Astrocyte (in vitro differentiated cells and primary cell): ENCODE measurements at regions not wholly inside any gene's neighbourhood (a gene's known extent, or its start where the extent isn't known, plus 50 kb on each side); places are given as distances from the start of the nearest gene placed in this dataset.

Source experiments
- DNase-seq: peaks from one replicate; pipeline ENCODE4 v3.0.0-alpha.2; 2010; ENCODE audit warnings: low read depth
- FAIRE-seq: peaks from 2 replicates; lab custom pipeline; 2011; peaks lifted over from hg19 to GRCh38; lab: Jason Lieb, UNC
- H2AFZ ChIP-seq: 2 replicates; pipeline ENCODE4 v1.6.0; 2012; ENCODE audit warnings: low read depth, low read length, inconsistent platforms
- H3K27ac ChIP-seq: 2 replicates; pipeline ENCODE4 v1.5.1; 2011; ENCODE audit warnings: low read depth, low read length, inconsistent platforms
- H3K27me3 ChIP-seq: 2 replicates; pipeline ENCODE4 v1.6.0; 2011; ENCODE audit warnings: low read length, inconsistent platforms; ENCODE audit not compliant: insufficient read depth
- H3K36me3 ChIP-seq: 2 replicates; pipeline ENCODE4 v1.5.1; 2011; ENCODE audit warnings: low read length, inconsistent platforms; ENCODE audit not compliant: insufficient read depth
- H3K4me1 ChIP-seq: 2 replicates; pipeline ENCODE4 v1.5.1; 2011; ENCODE audit warnings: low read length, inconsistent platforms; ENCODE audit not compliant: insufficient read depth
- H3K4me2 ChIP-seq: 2 replicates; pipeline ENCODE4 v1.6.0; 2012; ENCODE audit warnings: low read length, inconsistent platforms
- H3K4me3 ChIP-seq: 2 replicates; pipeline ENCODE4 v1.5.1; 2011; ENCODE audit warnings: low read depth, mild to moderate bottlenecking, low read length, inconsistent platforms; ENCODE audit not compliant: insufficient read depth
- H3K79me2 ChIP-seq: 2 replicates; pipeline ENCODE4 v1.6.0; 2012; ENCODE audit warnings: mild to moderate bottlenecking, low read length, inconsistent platforms; ENCODE audit not compliant: insufficient read depth
- H3K9ac ChIP-seq: 2 replicates; pipeline ENCODE4 v1.6.0; 2012; ENCODE audit warnings: mild to moderate bottlenecking, low read length, inconsistent platforms
- H3K9me3 ChIP-seq: 2 replicates; pipeline ENCODE4 v1.5.1; 2012; ENCODE audit warnings: low read depth, mild to moderate bottlenecking, low read length, inconsistent platforms; ENCODE audit not compliant: insufficient read depth
- H4K20me1 ChIP-seq: 2 replicates; pipeline ENCODE4 v1.6.0; 2012; ENCODE audit warnings: low read length, inconsistent platforms; ENCODE audit not compliant: insufficient read depth
- H3K27ac Mint-ChIP-seq: one replicate; pipeline ENCODE4 v1.8.0; 2021; ENCODE audit warnings: mild to moderate bottlenecking, mixed read lengths; ENCODE audit not compliant: unreplicated experiment
- H3K27me3 Mint-ChIP-seq: one replicate; pipeline ENCODE4 v1.8.0; 2021; ENCODE audit warnings: low read depth, mixed read lengths; ENCODE audit not compliant: unreplicated experiment
- H3K36me3 Mint-ChIP-seq: one replicate; pipeline ENCODE4 v1.8.0; 2021; ENCODE audit warnings: low read depth, mixed read lengths; ENCODE audit not compliant: unreplicated experiment
- H3K4me1 Mint-ChIP-seq: one replicate; pipeline ENCODE4 v1.8.0; 2021; ENCODE audit warnings: low read depth, mixed read lengths; ENCODE audit not compliant: unreplicated experiment
- H3K4me3 Mint-ChIP-seq: one replicate; pipeline ENCODE4 v1.8.0; 2021; ENCODE audit warnings: mild to moderate bottlenecking, moderate library complexity, mixed read lengths; ENCODE audit not compliant: unreplicated experiment
- H3K9me3 Mint-ChIP-seq: one replicate; pipeline ENCODE4 v1.8.0; 2021; ENCODE audit warnings: mild to moderate bottlenecking, mixed read lengths; ENCODE audit not compliant: unreplicated experiment
- EZH2 ChIP-seq: IDR thresholded peaks from 2 replicates; pipeline ENCODE4 v1.6.1; 2012; ENCODE audit warnings: mild to moderate bottlenecking, low read length, inconsistent platforms; ENCODE audit not compliant: insufficient read depth
- TF ChIP-seq, protein P1 (sequence below): IDR thresholded peaks from 2 replicates; pipeline ENCODE4 v1.5.1; 2011; ENCODE audit warnings: low read depth, mild to moderate bottlenecking, inconsistent platforms, low read length, moderate library complexity; ENCODE audit not compliant: insufficient read depth

- Histone ChIP-seq H3K27me3 (no peaks in the 10 kb centered on the region), H3K4me2 (no peak overlapping the region), H2AFZ (no peak overlapping the region), H3K27ac (no peak overlapping the region), H4K20me1 (no peaks in the 10 kb centered on the region), H3K36me3 (no peaks in the 10 kb centered on the region), H3K9ac (no peak overlapping the region), H3K4me3 (no peak overlapping the region), H3K4me1 (no peaks in the 10 kb centered on the region), H3K79me2 (no peaks in the 10 kb centered on the region), H3K9me3 (peaks cover 3% of the 10 kb centered on the region)
- no peak overlapping the region for H3K4me3 Mint-ChIP-seq
- H3K36me3 Mint-ChIP-seq: no peaks in the 10 kb centered on the region
- H3K9me3 Mint-ChIP-seq: peaks cover 5% of the 10 kb centered on the region
- FAIRE-seq (no peak), DNase-seq (no peak)
- H3K27ac Mint-ChIP-seq: no peak overlapping the region
- H3K27me3 Mint-ChIP-seq: no peaks in the 10 kb centered on the region
- no peak for TF ChIP-seq EZH2
- TF ChIP-seq, protein P1, sequence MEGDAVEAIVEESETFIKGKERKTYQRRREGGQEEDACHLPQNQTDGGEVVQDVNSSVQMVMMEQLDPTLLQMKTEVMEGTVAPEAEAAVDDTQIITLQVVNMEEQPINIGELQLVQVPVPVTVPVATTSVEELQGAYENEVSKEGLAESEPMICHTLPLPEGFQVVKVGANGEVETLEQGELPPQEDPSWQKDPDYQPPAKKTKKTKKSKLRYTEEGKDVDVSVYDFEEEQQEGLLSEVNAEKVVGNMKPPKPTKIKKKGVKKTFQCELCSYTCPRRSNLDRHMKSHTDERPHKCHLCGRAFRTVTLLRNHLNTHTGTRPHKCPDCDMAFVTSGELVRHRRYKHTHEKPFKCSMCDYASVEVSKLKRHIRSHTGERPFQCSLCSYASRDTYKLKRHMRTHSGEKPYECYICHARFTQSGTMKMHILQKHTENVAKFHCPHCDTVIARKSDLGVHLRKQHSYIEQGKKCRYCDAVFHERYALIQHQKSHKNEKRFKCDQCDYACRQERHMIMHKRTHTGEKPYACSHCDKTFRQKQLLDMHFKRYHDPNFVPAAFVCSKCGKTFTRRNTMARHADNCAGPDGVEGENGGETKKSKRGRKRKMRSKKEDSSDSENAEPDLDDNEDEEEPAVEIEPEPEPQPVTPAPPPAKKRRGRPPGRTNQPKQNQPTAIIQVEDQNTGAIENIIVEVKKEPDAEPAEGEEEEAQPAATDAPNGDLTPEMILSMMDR: no peak
- no peaks in the 10 kb centered on the region for H3K4me1 Mint-ChIP-seq
Measured at GRCh38 chr7:145582742-145583303, 533.8 kb upstream of the CNTNAP2 start.

GRCh38 chr7:145557805-145558204, 558.8 kb upstream of the CNTNAP2 start:
- no peak overlapping the region for H3K4me2 ChIP-seq
- no peaks in the 10 kb centered on the region for H3K4me1 ChIP-seq
- H3K27me3 ChIP-seq: no peaks in the 10 kb centered on the region
- no peaks in the 10 kb centered on the region for H3K36me3 ChIP-seq
- TF ChIP-seq, protein P1: no peak
- TF ChIP-seq EZH2: no peak
- no peak overlapping the region for H3K4me3 ChIP-seq
- H3K79me2 ChIP-seq: no peaks in the 10 kb centered on the region
- no peak overlapping the region for H3K27ac Mint-ChIP-seq
- H2AFZ ChIP-seq: no peak overlapping the region
- no peak overlapping the region for H3K4me3 Mint-ChIP-seq
- H3K27ac ChIP-seq: no peak overlapping the region
- no peaks in the 10 kb centered on the region for H3K27me3 Mint-ChIP-seq
- no peaks in the 10 kb centered on the region for H3K36me3 Mint-ChIP-seq
- no peaks in the 10 kb centered on the region for H3K4me1 Mint-ChIP-seq
- DNase-seq (no peak), FAIRE-seq (no peak)
- peaks cover 4% of the 10 kb centered on the region for H3K9me3 ChIP-seq
- peaks cover 3% of the 10 kb centered on the region for H3K9me3 Mint-ChIP-seq
- no peak overlapping the region for H3K9ac ChIP-seq
- H4K20me1 ChIP-seq: no peaks in the 10 kb centered on the region

- Histone ChIP-seq H3K9ac (no peak overlapping the region), H3K4me3 (no peak overlapping the region), H3K79me2 (no peaks in the 10 kb centered on the region), H3K4me2 (no peak overlapping the region), H3K27me3 (no peaks in the 10 kb centered on the region), H3K36me3 (no peaks in the 10 kb centered on the region), H3K4me1 (no peaks in the 10 kb centered on the region), H3K9me3 (no peaks in the 10 kb centered on the region), H4K20me1 (no peaks in the 10 kb centered on the region), H2AFZ (no peak overlapping the region), H3K27ac (no peak overlapping the region)
- FAIRE-seq (no peak), DNase-seq (no peak)
- TF ChIP-seq, protein P1: no peak
- no peak for TF ChIP-seq EZH2
- Mint-ChIP-seq H3K27ac (no peak overlapping the region), H3K36me3 (no peaks in the 10 kb centered on the region), H3K9me3 (no peaks in the 10 kb centered on the region), H3K4me1 (no peaks in the 10 kb centered on the region), H3K27me3 (no peaks in the 10 kb centered on the region), H3K4me3 (no peak overlapping the region)
Measured at GRCh38 chr7:145543242-145543641, 573.4 kb upstream of the CNTNAP2 start.
